ENCODE measurements at regions not wholly inside any gene's neighbourhood (a gene's known extent, or its start where the extent isn't known, plus 50 kb on each side); places are given as distances from the start of the nearest gene placed in this dataset.
A peak's percentile ranks its signal among the peaks of the same experiment; 100 is the strongest.
"Not testable (repeated sequence)": the region's sequence is repeated elsewhere in the genome, so short reads cannot be mapped to it uniquely, and the experiment has no call there.

- H3K4me3 ChIP-seq (ENCODE audit: low read length) = no peak overlapping the region
- no peaks in the 10 kb centered on the region for H3K36me3 ChIP-seq (ENCODE audit: control insufficient read depth, insufficient read depth, low read length)
- H3K4me1 ChIP-seq (ENCODE audit: control insufficient read depth, insufficient read depth, low read length) = no peaks in the 10 kb centered on the region
- no peaks in the 10 kb centered on the region for H3K9me3 ChIP-seq (ENCODE audit: control insufficient read depth, insufficient read depth, low read length)
- no peak for DNase-seq (ENCODE audit: low read depth, low spot score)
- H3K27me3 ChIP-seq (ENCODE audit: control insufficient read depth, insufficient read depth, low read length) = no peaks in the 10 kb centered on the region
- H3K27ac ChIP-seq (ENCODE audit: low read length) = no peak overlapping the region
Observed at GRCh38 chr4:93947286-93947685, 118.7 kb downstream of the ATOH1 start.

GRCh38 chr4:93950239-93950638 is 121.7 kb downstream of the ATOH1 start:
- H3K27ac ChIP-seq (ENCODE audit: low read length); H3K4me1 ChIP-seq (ENCODE audit: control insufficient read depth, insufficient read depth, low read length); DNase-seq (ENCODE audit: low read depth, low spot score); H3K9me3 ChIP-seq (ENCODE audit: control insufficient read depth, insufficient read depth, low read length); H3K36me3 ChIP-seq (ENCODE audit: control insufficient read depth, insufficient read depth, low read length); H3K4me3 ChIP-seq (ENCODE audit: low read length); H3K27me3 ChIP-seq (ENCODE audit: control insufficient read depth, insufficient read depth, low read length): not testable (repeated sequence)
- WGBS (ENCODE audit: insufficient coverage, insufficient read length) = no CpG with 5 or more reads among the region's 4 CpGs

GRCh38 chr4:93957186-93957585 is 128.6 kb downstream of the ATOH1 start:
- DNase-seq (ENCODE audit: low read depth, low spot score) = no peak
- no CpG with 5 or more reads among the region's 1 CpG for WGBS (ENCODE audit: insufficient coverage, insufficient read length)
- H3K27ac ChIP-seq (ENCODE audit: low read length) = no peak overlapping the region
- H3K36me3 ChIP-seq (ENCODE audit: control insufficient read depth, insufficient read depth, low read length) = no peaks in the 10 kb centered on the region
- H3K27me3 ChIP-seq (ENCODE audit: control insufficient read depth, insufficient read depth, low read length) = no peaks in the 10 kb centered on the region
- peaks cover 4% of the 10 kb centered on the region; the same call in 1 of the 2 replicates for H3K4me1 ChIP-seq (ENCODE audit: control insufficient read depth, insufficient read depth, low read length)
- H3K4me3 ChIP-seq (ENCODE audit: low read length) = no peak overlapping the region
- H3K9me3 ChIP-seq (ENCODE audit: control insufficient read depth, insufficient read depth, low read length) = no peaks in the 10 kb centered on the region

GRCh38 chr4:93960450-93960849 is 131.9 kb downstream of the ATOH1 start:
- H3K4me1 ChIP-seq (ENCODE audit: control insufficient read depth, insufficient read depth, low read length) = peaks cover 4% of the 10 kb centered on the region; the same call in 1 of the 2 replicates
- H3K27ac ChIP-seq (ENCODE audit: low read length) = no peak overlapping the region
- H3K4me3 ChIP-seq (ENCODE audit: low read length) = no peak overlapping the region
- H3K36me3 ChIP-seq (ENCODE audit: control insufficient read depth, insufficient read depth, low read length) = no peaks in the 10 kb centered on the region
- H3K9me3 ChIP-seq (ENCODE audit: control insufficient read depth, insufficient read depth, low read length) = no peaks in the 10 kb centered on the region
- H3K27me3 ChIP-seq (ENCODE audit: control insufficient read depth, insufficient read depth, low read length) = no peaks in the 10 kb centered on the region
- DNase-seq (ENCODE audit: low read depth, low spot score) = peak; percentile 27

GRCh38 chr4:93960916-93961315 is 132.4 kb downstream of the ATOH1 start:
- H3K4me1 ChIP-seq (ENCODE audit: control insufficient read depth, insufficient read depth, low read length) = peaks cover 4% of the 10 kb centered on the region; the same call in 1 of the 2 replicates
- no peak overlapping the region for H3K27ac ChIP-seq (ENCODE audit: low read length)
- no CpG with 5 or more reads among the region's 3 CpGs for WGBS (ENCODE audit: insufficient coverage, insufficient read length)
- H3K36me3 ChIP-seq (ENCODE audit: control insufficient read depth, insufficient read depth, low read length) = no peaks in the 10 kb centered on the region
- no peak for DNase-seq (ENCODE audit: low read depth, low spot score)
- no peak overlapping the region for H3K4me3 ChIP-seq (ENCODE audit: low read length)
- H3K27me3 ChIP-seq (ENCODE audit: control insufficient read depth, insufficient read depth, low read length) = no peaks in the 10 kb centered on the region
- no peaks in the 10 kb centered on the region for H3K9me3 ChIP-seq (ENCODE audit: control insufficient read depth, insufficient read depth, low read length)

GRCh38 chr4:93981594-93981993 is 153.0 kb downstream of the ATOH1 start:
- Histone ChIP-seq H3K4me1 (ENCODE audit: control insufficient read depth, insufficient read depth, low read length) (no peaks in the 10 kb centered on the region), H3K27ac (ENCODE audit: low read length) (no peak overlapping the region), H3K36me3 (ENCODE audit: control insufficient read depth, insufficient read depth, low read length) (no peaks in the 10 kb centered on the region), H3K27me3 (ENCODE audit: control insufficient read depth, insufficient read depth, low read length) (no peaks in the 10 kb centered on the region), H3K9me3 (ENCODE audit: control insufficient read depth, insufficient read depth, low read length) (no peaks in the 10 kb centered on the region), H3K4me3 (ENCODE audit: low read length) (no peak overlapping the region)
- DNase-seq (ENCODE audit: low read depth, low spot score) = no peak
- no CpG with 5 or more reads among the region's 6 CpGs for WGBS (ENCODE audit: insufficient coverage, insufficient read length)

- no CpG with 5 or more reads among the region's 1 CpG for whole genome bisulfite sequencing (ENCODE audit: insufficient coverage, insufficient read length)
- Histone ChIP-seq H3K27me3 (ENCODE audit: control insufficient read depth, insufficient read depth, low read length) (no peaks in the 10 kb centered on the region), H3K4me3 (ENCODE audit: low read length) (no peak overlapping the region), H3K9me3 (ENCODE audit: control insufficient read depth, insufficient read depth, low read length) (no peaks in the 10 kb centered on the region), H3K4me1 (ENCODE audit: control insufficient read depth, insufficient read depth, low read length) (no peaks in the 10 kb centered on the region), H3K27ac (ENCODE audit: low read length) (no peak overlapping the region), H3K36me3 (ENCODE audit: control insufficient read depth, insufficient read depth, low read length) (no peaks in the 10 kb centered on the region)
- no peak for DNase-seq (ENCODE audit: low read depth, low spot score)
Observed at GRCh38 chr4:93982255-93982654, 153.7 kb downstream of the ATOH1 start.

GRCh38 chr4:93983140-93983539 is 154.6 kb downstream of the ATOH1 start:
- Histone ChIP-seq H3K36me3 (ENCODE audit: control insufficient read depth, insufficient read depth, low read length) (no peaks in the 10 kb centered on the region), H3K27ac (ENCODE audit: low read length) (no peak overlapping the region), H3K4me3 (ENCODE audit: low read length) (no peak overlapping the region), H3K27me3 (ENCODE audit: control insufficient read depth, insufficient read depth, low read length) (no peaks in the 10 kb centered on the region), H3K9me3 (ENCODE audit: control insufficient read depth, insufficient read depth, low read length) (no peaks in the 10 kb centered on the region), H3K4me1 (ENCODE audit: control insufficient read depth, insufficient read depth, low read length) (no peaks in the 10 kb centered on the region)
- DNase-seq (ENCODE audit: low read depth, low spot score) = no peak
- no CpG with 5 or more reads among the region's 3 CpGs for WGBS (ENCODE audit: insufficient coverage, insufficient read length)

GRCh38 chr4:93994175-93994994 is 165.8 kb downstream of the ATOH1 start:
- Histone ChIP-seq H3K4me3 (ENCODE audit: low read length) (no peak overlapping the region), H3K27ac (ENCODE audit: low read length) (no peak overlapping the region), H3K4me1 (ENCODE audit: control insufficient read depth, insufficient read depth, low read length) (no peaks in the 10 kb centered on the region), H3K27me3 (ENCODE audit: control insufficient read depth, insufficient read depth, low read length) (no peaks in the 10 kb centered on the region), H3K36me3 (ENCODE audit: control insufficient read depth, insufficient read depth, low read length) (no peaks in the 10 kb centered on the region), H3K9me3 (ENCODE audit: control insufficient read depth, insufficient read depth, low read length) (no peaks in the 10 kb centered on the region)
- no CpG with 5 or more reads among the region's 5 CpGs for WGBS (ENCODE audit: insufficient coverage, insufficient read length)
- DNase-seq (ENCODE audit: low read depth, low spot score) = no peak

GRCh38 chr4:93996895-93997294 is 168.3 kb downstream of the ATOH1 start:
- no peak overlapping the region for H3K4me3 ChIP-seq (ENCODE audit: low read length)
- H3K9me3 ChIP-seq (ENCODE audit: control insufficient read depth, insufficient read depth, low read length) = no peaks in the 10 kb centered on the region
- H3K36me3 ChIP-seq (ENCODE audit: control insufficient read depth, insufficient read depth, low read length) = no peaks in the 10 kb centered on the region
- H3K27me3 ChIP-seq (ENCODE audit: control insufficient read depth, insufficient read depth, low read length) = no peaks in the 10 kb centered on the region
- no CpG with 5 or more reads among the region's 1 CpG for WGBS (ENCODE audit: insufficient coverage, insufficient read length)
- DNase-seq (ENCODE audit: low read depth, low spot score) = no peak
- H3K27ac ChIP-seq (ENCODE audit: low read length) = no peak overlapping the region
- no peaks in the 10 kb centered on the region for H3K4me1 ChIP-seq (ENCODE audit: control insufficient read depth, insufficient read depth, low read length)

GRCh38 chr4:94000559-94000958 is 172.0 kb downstream of the ATOH1 start:
- no peaks in the 10 kb centered on the region for H3K36me3 ChIP-seq (ENCODE audit: control insufficient read depth, insufficient read depth, low read length)
- WGBS (ENCODE audit: insufficient coverage, insufficient read length) = no CpG with 5 or more reads among the region's 1 CpG
- H3K4me3 ChIP-seq (ENCODE audit: low read length) = no peak overlapping the region
- H3K27ac ChIP-seq (ENCODE audit: low read length) = no peak overlapping the region
- no peak for DNase-seq (ENCODE audit: low read depth, low spot score)
- no peaks in the 10 kb centered on the region for H3K27me3 ChIP-seq (ENCODE audit: control insufficient read depth, insufficient read depth, low read length)
- no peaks in the 10 kb centered on the region for H3K9me3 ChIP-seq (ENCODE audit: control insufficient read depth, insufficient read depth, low read length)
- no peaks in the 10 kb centered on the region for H3K4me1 ChIP-seq (ENCODE audit: control insufficient read depth, insufficient read depth, low read length)
